CD4-positive, alpha-beta T cell treated with Interleukin-17A for 1 hour (primary cell): ENCODE measurements at regions not wholly inside any gene's neighbourhood (a gene's known extent, or its start where the extent isn't known, plus 50 kb on each side); places are given as distances from the start of the nearest gene placed in this dataset.
"Not testable (repeated sequence)": the region's sequence is repeated elsewhere in the genome, so short reads cannot be mapped to it uniquely, and the experiment has no call there.

Source experiments
- DNase-seq: peaks from one replicate; pipeline ENCODE4 v3.0.0-alpha.2; 2020

DNA sequence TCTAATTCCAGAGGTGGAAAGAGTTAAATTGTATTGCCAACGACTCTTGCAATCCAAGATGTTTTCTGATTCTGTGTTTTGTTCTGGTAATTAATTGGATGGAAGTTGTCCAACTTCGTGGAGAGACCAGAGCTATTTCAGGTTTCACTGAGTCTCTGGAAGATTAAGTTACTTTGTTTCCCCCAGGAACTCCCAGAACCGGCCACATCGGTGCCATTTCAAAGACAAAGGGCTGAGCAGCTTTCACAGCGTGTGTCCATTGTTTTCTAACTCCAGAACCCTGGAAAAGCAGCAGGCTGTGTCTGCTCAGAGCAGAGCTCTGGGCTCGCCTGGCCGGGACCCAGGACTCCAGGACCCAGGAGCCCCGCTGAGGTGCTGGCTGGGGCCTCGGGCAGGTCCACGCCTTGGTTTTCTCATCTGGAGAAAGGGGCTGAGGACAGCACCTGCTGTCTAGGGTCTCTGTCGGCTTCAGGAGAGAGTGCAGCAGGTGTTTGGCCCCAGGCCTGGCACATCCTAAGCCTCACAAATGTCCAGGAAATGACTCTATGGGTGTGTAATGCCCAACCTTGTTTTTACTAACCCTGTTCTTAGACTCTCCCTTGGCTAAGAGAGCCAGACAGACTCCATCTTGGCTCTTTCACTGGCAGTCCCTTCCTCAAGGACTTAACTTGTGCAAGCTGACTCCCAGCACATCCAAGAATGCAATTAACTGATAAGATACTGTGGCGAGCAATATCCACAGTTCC is 86.0 kb upstream of the SFSWAP start:
- not testable (repeated sequence) for DNase-seq

DNA sequence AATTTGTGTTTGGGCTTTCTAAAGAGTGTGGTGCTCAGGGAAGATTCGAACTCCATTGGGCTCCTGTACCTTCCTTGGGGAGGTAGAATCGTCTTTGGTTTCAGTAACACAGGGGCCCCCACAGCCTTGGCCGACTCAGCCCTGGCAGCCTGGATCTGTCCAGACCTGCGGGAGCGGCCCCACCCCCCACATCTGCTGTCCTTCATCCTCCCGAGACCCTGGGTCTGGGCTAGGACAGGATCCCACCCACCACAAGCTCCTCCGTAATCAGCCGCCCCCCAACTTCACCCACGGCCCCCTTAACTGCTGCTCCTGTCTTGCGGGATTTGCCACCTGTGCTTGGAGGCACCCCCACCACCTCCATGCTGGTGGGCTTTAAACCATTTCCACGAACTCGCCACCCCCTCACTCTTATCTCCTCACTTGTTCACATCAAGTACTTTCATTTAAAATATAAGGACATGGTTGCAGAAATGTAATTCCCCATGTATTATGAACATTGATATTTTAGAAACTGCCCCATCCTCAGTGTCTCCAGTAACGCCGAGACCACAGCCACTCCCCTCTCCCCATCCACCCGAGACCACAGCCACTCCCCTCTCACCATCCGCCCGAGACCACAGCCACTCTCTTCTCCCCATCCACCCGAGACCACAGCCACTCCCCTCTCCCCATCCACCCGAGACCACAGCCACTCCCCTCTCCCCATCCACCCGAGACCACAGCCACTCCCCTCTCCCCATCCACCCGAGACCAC is 84.7 kb upstream of the SFSWAP start:
- peak; percentile 44 for DNase-seq

DNA sequence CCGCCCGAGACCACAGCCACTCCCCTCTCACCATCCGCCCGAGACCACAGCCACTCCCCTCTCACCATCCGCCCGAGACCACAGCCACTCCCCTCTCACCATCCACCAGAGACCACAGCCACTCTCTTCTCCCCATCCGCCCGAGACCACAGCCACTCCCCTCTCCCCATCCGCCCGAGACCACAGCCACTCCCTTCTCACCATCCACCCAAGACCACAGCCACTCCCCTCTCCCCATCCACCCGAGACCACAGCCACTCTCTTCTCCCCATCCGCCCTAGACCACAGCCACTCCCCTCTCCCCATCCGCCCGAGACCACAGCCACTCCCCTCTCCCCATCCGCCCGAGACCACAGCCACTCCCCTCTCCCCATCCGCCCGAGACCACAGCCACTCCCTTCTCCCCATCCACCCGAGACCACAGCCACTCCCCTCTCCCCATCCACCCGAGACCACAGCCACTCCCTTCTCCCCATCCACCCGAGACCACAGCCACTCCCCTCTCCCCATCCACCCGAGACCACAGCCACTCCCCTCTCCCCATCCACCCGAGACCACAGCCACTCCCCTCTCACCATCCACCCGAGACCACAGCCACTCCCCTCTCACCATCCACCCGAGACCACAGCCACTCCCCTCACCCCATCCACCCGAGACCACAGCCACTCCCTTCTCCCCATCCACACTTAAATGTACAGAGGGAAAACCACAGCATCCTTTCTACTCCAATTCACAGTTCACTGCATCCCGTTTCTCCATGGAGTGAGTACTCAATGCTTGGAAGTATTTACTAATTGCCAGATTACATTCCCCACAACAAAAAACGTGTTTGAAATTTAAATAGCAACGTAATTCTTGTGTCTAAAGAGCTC is 83.5 kb upstream of the SFSWAP start:
- DNase-seq: peak; percentile 85

DNA sequence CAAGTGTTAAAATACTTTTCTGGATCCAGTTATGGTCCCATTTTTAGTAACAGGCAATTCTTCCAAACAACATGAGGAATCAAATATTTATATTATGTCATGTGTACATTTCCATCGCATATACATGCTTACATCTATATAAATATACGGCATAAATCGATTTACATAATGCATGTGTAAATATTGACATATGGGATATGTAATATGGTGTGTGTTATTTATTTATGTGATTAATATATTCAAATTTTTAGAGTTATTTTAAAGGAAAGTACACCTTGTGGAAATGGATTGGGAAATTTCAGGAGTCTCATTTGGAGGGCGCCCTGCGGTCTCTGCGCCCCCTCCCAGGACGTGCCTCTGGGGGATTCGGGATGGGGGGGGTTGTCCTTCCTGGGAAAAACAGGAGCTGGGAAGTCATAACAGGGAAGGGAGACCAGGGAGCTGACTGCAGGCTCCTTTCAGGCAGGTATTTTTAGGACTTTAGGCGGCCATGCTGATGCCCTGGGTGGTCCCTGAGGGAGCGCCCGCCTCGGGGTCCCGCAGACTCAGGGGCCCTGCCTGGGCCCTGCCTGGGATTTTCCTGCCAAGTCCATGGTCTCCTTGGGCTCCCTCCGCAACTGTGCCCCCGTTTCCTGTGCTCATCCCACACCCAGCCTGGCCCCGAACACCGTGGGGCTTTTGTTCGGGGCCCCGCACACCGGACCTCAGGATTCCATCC is 82.7 kb upstream of the SFSWAP start:
- DNase-seq: no peak

DNA sequence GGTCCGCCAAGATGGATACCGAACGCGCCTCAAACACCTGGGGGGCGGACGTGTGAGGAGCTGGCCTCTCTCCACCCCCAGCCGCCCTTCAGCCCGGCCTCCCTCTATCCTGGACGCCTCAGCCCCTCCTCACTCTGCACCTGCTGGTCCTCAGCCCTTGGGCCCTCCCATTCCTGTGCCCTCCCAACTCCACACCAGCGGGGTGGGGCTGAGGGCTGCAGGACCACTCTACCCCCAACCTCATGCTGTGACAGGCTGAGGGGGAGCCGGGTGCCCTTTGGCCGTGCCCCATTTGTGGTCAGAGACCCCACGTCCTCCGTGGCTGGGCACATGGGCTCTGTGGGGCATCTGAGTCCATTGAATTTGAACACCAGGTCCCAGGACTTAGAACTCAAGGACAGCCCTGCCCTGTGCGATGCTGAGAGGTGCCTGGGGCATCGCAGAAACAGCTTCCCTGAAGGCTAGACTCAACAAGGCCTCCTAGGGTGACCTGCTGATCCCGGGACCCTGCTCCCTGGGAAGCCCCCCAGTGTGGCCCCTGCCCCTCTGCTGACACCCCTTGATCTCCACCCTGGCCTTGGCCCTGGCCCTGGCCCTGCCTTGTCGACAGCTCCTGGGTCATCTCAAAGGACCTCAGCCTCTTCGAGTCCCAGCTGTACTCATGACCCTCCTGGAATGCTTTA is 82.0 kb upstream of the SFSWAP start:
- DNase-seq: no peak

DNA sequence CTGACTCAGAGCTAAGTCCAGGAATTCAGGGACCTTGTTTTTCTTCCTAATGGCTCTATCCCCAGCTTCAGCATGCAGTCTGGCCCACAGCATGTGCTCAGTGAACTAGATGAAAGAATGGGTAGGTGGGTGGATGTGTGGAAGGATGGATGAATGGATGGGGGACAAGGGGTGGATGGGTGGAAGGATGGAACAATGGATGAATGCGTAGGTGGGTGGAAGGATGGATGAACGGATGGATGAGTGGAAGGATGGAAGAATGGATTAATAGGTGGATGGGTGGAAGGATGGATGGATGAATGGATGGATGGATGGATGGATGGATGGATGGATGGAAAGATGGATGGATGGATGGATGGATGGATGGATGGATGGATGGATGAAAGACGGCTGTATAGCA is 79.7 kb upstream of the SFSWAP start:
- DNase-seq: no peak

DNA sequence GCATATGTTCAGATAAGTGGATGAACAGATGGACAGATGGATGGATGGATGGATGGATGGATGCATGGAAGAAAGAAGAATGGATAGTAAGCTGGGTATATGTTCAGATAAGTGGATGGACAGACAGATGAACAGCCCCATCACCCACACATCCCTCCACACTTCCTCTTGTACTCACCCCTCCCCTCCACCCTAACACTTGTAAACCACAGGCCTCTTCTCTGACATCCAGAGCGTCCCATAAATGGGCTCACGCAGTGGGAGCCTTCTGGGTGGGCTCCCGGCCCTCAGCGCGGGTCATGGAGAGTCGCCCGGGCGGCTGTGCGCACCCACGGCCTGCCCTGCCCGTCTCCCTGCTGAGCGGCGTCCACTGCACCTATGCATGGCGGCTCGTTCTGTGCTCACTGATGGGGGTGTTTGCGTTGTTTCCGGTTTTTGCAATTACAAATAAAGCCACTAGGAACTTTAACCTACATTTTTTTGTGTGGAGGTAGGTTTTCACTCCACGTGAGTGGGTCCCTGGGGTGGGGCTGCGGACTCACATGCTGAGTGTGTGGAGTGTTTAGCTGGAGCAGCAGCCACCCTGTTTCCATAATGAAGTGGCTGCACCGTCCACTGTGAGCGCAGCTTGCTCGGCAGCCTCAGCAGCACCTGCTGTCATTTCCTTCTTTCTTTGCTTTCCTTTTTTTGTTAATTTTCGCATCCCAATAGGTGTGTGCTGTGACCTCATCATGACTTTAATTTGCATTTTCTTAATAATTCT is 78.8 kb upstream of the SFSWAP start:
- DNase-seq: not testable (repeated sequence)

DNA sequence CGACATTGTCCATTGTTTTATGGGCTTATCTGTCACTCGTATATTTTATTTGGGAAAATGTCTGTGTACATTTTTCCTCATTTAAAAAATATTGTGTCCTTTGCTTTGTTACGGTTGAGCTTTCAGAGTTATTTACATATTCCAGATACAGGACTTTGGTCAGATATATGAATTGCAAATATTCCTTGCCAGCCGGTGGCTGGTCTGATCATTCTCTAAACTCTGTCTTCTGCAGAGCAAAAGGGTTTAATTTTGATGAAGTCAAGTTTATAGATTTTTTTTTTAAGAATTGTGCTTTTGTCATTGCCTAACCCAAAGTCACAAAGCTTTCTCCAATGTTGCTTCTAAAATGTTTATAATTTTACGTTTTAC is 78.3 kb upstream of the SFSWAP start:
- not testable (repeated sequence) for DNase-seq

DNA sequence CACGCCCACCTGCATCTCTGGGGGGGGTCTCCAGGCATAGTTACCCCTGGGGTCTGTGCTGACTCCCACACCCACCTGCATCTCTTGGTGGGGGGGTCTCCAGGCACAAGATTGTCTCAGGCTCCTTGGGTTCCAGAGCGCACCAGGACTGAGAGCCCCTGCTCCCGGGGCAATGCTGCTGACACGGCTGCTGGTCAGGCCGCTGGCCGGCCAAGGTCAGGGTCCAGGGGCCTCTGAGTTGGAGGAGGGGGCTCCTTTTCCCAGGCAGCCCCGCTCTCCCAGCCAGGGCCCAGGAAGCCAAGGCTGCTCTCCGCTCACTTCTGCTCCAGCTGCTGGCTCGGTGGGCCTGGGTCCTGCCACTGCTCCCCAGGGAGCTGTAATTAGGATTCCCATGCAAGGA is 77.3 kb upstream of the SFSWAP start:
- DNase-seq: not testable (repeated sequence)

DNA sequence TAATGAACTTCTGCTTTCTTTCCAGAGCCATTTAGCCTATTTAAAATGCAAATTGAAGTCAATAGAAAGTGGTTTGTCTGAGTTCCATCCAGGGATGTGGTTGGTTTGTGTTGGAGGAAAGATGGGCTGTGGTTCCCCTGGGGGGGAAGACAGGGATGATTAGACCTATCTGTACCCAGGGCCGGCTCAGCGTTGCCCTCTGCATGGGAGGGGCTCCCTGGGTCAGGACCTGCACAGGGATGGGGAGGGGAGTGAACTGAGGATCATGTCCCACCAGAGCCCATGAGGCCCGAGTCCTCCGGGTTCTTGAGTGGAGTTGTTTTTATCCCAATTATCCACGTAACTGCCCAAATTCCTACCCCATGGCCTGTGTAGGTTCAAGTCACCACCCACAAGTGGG is 76.9 kb upstream of the SFSWAP start:
- no peak for DNase-seq

DNA sequence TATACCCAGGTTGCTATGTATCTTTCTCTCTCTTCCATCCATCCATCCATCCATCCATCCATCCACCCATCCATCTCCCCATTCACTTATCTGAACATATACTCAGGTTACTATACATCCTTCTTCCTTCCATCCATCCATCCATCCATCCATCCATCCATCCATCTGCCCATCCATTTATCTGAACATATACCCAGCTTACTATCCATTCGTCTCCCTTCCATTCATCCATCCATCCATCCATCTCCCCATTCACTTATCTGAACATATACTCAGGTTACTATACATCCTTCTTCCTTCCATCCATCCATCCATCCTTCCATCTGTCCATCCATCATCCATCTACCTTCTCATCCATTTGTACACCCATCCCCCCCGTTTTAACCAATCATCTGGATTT is 75.9 kb upstream of the SFSWAP start:
- not testable (repeated sequence) for DNase-seq

DNA sequence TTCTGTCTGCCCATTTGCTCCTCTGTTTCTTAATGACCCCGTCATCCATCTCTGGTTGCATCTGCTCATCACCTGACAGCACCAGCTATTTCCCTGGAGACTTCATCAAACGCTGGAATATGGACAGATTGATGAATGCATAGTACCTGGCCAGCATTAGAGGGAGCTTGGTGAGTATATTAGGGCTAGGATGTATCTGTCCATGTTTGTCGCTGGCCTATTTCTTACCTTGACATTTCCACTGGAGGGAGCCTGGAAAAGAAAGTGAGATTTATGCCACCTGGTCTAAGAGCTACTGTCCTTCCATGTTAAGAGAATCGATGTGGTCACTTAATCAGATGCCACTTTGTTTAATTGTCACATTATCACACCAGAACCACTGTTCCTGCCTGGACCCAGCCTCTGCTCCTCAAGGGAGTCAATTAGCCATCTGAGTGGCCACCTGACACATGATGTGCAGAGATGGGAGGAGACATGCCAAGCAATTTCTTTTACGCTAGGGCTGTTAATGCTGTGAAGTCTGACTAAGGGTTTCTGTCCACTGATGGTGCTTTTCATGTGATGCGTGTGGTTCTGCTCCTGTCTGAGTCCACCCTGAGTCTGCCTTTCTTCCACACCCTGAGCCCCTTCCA is 75.3 kb upstream of the SFSWAP start:
- DNase-seq: no peak

DNA sequence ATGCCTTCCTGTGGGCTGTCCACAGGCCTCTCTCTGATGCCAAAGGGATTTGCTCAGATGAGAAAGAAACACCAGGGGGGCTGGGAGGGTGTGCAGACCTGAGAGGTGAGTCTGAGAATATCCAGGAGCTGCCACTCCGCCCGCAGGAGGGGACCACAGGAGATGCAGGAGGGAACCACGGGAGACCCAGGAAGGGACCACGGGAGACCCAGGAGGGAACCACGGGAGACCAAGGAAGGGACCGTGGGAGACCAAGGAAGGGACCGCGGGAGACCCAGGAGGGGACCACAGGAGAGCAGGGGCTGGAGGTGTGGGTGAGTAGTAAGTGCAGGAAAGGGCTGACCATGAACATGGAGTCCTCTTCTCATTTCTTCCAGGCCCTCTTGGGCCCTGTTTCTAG is 74.6 kb upstream of the SFSWAP start:
- no peak for DNase-seq

DNA sequence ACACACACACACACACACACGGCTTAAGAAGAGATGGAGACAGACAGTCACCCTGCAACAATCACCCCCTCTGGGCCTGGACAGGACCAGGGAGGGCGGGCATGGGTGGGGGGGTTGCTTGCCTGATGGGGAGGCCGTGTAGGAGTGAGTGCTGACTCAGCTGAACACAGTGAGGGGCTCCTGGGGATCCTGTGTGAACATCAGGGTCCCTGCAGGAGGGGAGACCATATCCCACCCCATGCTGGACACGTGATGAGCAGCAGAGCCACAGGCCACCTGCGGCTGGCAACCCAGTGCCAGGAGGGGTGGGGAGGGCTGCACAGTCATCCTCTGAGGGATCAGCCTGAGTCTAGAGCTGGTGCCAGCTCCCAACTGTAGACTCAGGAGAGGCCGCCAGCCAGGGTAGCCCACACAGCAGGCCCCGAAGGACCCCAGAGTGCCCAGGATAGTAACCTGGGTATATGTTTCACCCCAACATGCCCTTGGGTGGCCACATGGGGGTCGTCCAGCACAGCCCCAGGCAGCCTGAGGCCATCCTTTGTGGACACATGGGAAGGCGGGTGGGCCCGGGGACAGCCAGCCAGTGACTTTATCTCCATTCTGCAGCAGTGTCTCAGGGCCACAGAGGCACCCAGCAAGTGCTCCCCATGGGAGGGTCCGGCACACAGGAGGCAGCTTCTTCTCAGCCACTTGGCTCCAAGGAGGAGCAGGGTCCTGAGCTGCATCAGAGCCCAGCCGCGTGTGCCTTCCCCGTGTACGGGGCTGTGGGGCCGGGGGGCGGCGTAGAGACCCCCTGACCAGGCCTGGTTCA is 73.7 kb upstream of the SFSWAP start:
- no peak for DNase-seq

DNA sequence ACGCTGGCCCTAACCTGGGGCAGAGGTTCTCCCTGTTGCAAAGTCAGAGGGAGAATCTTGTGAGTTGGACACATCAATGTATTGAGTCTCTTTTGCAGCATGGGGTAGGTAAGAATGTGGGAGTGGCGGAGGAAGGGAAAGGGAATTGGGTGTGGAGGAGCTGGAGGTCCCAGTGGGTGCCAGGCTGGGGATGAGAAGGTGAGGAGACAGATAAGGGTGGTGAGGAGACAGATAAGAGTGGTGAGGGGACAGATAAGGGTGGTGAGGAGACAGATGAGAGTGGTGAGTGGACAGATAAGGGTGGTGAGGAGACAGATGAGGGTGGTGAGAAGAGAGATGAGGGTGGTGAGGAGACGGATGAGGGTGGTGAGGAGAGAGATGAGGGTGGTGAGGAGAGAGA is 72.9 kb upstream of the SFSWAP start:
- DNase-seq: no peak

DNA sequence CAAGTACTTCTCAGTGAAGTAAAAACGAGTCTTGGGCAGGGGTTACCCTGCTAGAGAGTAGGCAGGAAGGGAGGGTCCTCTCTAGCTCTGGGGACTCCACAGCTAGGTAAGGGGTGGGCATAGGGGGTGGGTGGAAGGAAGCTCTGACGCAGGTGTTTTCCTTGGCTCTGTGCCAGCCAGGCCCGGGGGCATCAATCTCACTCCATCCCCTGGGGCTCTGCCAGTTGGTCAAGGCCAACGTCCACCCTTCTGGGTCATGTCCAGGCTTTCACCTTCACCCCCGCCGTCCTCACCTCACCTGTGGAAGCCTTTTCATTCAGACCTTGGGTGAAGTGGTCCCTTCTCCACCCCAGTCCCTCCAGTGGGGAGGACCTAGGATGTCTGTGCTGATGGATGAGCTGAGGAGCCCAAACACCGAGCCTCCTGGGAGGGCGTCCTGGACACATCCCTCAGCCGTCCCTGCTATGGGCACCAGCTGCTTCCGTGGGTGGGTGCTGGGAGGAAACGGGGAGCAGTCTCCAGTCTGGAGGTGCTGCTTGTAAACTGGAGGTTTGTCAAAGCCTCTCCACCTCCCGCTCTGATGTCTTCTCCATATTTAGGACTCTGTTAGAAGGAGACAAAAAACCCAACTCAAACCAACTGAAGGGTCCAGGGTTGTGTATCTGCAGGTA is 71.5 kb upstream of the SFSWAP start:
- DNase-seq: no peak

DNA sequence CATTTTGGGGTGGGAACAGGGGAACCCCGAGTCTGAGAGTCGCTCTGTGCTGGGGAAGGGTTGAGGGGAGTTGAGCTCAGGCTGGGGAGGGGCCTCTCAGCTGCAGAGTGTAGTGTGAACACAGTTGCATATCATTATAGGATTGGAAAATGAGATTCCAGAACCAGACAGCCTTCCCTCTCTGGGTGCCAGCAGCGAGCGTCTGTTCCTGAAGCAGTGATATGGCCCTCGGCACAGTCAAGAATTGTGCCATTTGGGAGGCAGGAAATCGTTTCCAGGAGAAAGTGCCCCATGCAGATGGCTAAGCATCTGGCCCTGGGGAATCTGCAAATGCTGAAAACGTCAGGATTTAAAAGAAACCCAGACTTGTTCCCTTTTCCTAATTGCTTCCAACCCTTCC is 70.4 kb upstream of the SFSWAP start:
- no peak for DNase-seq

DNA sequence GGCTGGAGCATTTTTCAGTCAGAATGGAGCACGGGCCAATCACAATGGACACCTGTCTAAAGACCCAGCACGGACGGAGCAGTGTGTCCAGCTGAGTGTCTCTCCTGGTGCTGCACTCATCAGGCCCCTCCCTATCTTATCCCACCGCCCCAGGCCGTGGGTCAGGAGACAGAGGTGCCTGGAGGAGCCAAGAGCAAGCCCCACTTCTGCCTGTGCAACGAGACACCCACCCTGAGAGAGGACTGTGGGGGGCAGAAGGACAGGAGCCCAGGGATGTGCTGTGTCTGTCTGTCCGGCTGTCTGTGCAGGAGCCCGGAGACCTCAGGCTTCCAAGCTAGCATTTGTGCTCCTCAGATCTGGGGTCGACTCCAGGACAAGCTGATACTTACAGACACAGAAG is 69.6 kb upstream of the SFSWAP start:
- DNase-seq: no peak

DNA sequence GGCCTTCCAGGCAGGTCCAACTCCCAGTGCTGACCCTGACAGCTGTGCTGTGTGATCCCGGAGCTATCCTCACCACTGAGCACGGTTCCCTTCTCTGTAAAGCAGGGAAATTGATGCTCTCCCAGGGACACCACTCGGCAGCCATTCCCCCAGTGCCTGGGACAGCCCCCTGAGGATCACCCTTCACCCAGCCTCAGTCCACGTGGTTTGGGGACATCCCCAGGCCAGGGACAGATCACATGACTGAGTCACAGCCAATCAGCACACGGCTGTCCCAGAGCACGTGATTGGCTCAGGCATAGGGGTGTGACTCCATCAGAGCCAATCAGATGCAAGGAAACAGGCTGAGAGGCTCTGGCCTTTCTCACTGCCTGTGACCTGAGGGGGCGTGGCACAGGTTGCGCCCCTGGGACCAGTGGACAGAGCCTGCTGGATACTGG is 68.8 kb upstream of the SFSWAP start:
- DNase-seq: no peak

DNA sequence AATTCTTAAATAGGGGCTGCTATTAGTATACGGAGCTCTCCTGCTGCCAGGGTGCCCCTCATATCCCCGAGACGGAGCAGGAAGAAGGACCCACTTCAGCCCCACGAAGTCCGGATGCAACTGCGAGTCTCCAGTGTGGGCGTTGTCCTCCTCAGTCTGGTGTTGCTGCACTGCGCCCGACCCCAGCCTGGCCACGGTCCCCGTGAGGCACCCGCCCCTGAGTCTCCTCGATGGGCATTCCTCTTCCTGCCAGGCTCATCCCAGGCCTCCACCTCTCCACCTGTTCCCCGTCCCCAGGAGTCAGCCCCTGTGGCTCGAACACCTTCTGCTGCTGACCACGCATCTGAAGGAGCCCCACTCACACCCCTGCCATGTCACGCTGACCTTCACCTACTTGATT is 68.1 kb upstream of the SFSWAP start:
- no peak for DNase-seq
